ENCODE measurements at regions not wholly inside any gene's neighbourhood (a gene's known extent, or its start where the extent isn't known, plus 50 kb on each side); places are given as distances from the start of the nearest gene placed in this dataset.

GRCh38 chr6:50992704-50993625 lies 174.3 kb downstream of the TFAP2B start:
- POLR2A ChIA-PET = no interaction called here
- CTCF ChIA-PET = no interaction called here

GRCh38 chr6:50993941-50994720 lies 175.5 kb downstream of the TFAP2B start:
- ChIA-PET CTCF (no interaction called here), POLR2A (no interaction called here)
- TF ChIP-seq REPIN1 (tag by site-specific recombination; IDR thresholded peaks at IDR 0.05; ENCODE audit: low read depth) (no peak), ZSCAN4 (tag by site-specific recombination; IDR thresholded peaks at IDR 0.05) (no peak), ZNF555 (tag by site-specific recombination; conservative IDR thresholded peaks at IDR 0.05) (no peak), ZFP41 (tag by site-specific recombination; IDR thresholded peaks at IDR 0.05; ENCODE audit: borderline replicate concordance) (no peak)
- no peaks in the 10 kb centered on the region for H3K9me3 ChIP-seq (ENCODE audit: control insufficient read depth, insufficient read depth, low read depth, low read length)
- no peaks in the 10 kb centered on the region for H3K36me3 ChIP-seq (ENCODE audit: control insufficient read depth in 2 of 2, insufficient read depth in 1 of 2, low read length in 2 of 2)
- no peak overlapping the region for H3K27ac ChIP-seq (ENCODE audit: extremely low read depth, low read depth, low read length)
- H3K4me3 ChIP-seq (ENCODE audit: low read depth, low read length) = no peak overlapping the region
- H3K4me1 ChIP-seq (ENCODE audit: control insufficient read depth, insufficient read depth, low read length) = no peaks in the 10 kb centered on the region

More at GRCh38 chr6:50992704-50993625, 174.3 kb downstream of the TFAP2B start:
- Histone ChIP-seq H3K27ac (ENCODE audit: extremely low read depth, low read depth, low read length) (no peak overlapping the region), H3K4me1 (ENCODE audit: control insufficient read depth, insufficient read depth, low read length) (no peaks in the 10 kb centered on the region), H3K4me3 (ENCODE audit: low read depth, low read length) (no peak overlapping the region), H3K36me3 (ENCODE audit: control insufficient read depth in 2 of 2, insufficient read depth in 1 of 2, low read length in 2 of 2) (no peaks in the 10 kb centered on the region), H3K9me3 (ENCODE audit: control insufficient read depth, insufficient read depth, low read depth, low read length) (no peaks in the 10 kb centered on the region)
- TF ChIP-seq ZSCAN5A (tag by site-specific recombination; IDR thresholded peaks at IDR 0.05) = no peak
- no peak for TF ChIP-seq GLI4 (tag by site-specific recombination; IDR thresholded peaks at IDR 0.05)
- no peak for TF ChIP-seq BCL11B (tag by site-specific recombination; IDR thresholded peaks at IDR 0.05; ENCODE audit: low read depth)
- no peak for TF ChIP-seq ZBTB6 (tag by site-specific recombination; IDR thresholded peaks at IDR 0.05)
- no peak for TF ChIP-seq ZNF488 (tag by site-specific recombination; IDR thresholded peaks at IDR 0.05)
- no peak for TF ChIP-seq KLF8 (tag by site-specific recombination; IDR thresholded peaks at IDR 0.05)
- no peak for TF ChIP-seq PRDM4 (tag by site-specific recombination; IDR thresholded peaks at IDR 0.05)

- TF ChIP-seq ZNF16 (tag by site-specific recombination; IDR thresholded peaks at IDR 0.05; ENCODE audit: low read depth) = no peak
- TF ChIP-seq ZNF2 (tag by site-specific recombination; IDR thresholded peaks at IDR 0.05) = no peak
- Histone ChIP-seq H3K4me1 (ENCODE audit: control insufficient read depth, insufficient read depth, low read length) (no peaks in the 10 kb centered on the region), H3K27ac (ENCODE audit: extremely low read depth, low read depth, low read length) (no peak overlapping the region), H3K36me3 (ENCODE audit: control insufficient read depth in 2 of 2, insufficient read depth in 1 of 2, low read length in 2 of 2) (no peaks in the 10 kb centered on the region), H3K4me3 (ENCODE audit: low read depth, low read length) (no peak overlapping the region), H3K9me3 (ENCODE audit: control insufficient read depth, insufficient read depth, low read depth, low read length) (no peaks in the 10 kb centered on the region)
- ChIA-PET CTCF (no interaction called here), POLR2A (no interaction called here)
Measured at GRCh38 chr6:50995036-50995435, 176.4 kb downstream of the TFAP2B start.

Measured in HEK293 (cell line).